ENCODE measurements at regions not wholly inside any gene's neighbourhood (a gene's known extent, or its start where the extent isn't known, plus 50 kb on each side); places are given as distances from the start of the nearest gene placed in this dataset.

DNA sequence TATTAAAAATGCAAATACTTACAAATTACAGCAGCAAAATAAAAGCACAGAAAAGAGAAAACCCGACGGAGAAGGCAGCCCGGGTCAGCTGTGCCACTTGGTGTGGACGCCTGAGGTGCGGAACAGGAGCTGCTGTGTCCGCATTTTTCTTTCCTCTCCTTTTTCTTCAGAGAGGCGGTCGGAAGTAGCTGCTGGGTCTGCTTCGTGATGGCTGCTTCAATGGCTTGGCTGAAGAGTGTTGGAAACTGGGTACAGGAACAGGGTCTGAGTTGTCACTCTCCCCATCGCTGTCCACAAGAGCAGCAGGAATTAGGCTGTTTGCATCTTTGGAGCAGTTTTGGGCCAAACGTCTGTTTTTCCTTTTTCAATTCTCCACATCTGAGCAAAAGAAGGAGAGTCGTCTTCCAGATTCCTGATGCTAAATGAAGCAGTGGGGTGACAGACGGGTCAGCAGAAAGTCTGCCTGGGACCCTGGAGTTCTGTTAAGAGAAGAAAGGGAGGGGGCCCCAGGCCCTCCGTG is 53.5 kb upstream of the ARL8B start:
- H3K36me3 ChIP-seq = no peaks in the 10 kb centered on the region
- TF ChIP-seq CTCF (IDR thresholded peaks at IDR 0.05) = no peak
- peaks cover 23 to 24% of the 10 kb centered on the region in 2 experiments for H3K4me1 ChIP-seq (ENCODE audit: control insufficient read depth in 1 of 2, insufficient read depth in 1 of 2, low read depth in 1 of 2, low read length in 1 of 2)
- no peak overlapping the region for H3K4me3 ChIP-seq (ENCODE audit: low read depth in 1 of 2, low read length in 1 of 2)
- H3K27ac ChIP-seq = no peak overlapping the region
- H3K9me3 ChIP-seq = no peaks in the 10 kb centered on the region
- no peaks in the 10 kb centered on the region for H3K27me3 ChIP-seq

DNA sequence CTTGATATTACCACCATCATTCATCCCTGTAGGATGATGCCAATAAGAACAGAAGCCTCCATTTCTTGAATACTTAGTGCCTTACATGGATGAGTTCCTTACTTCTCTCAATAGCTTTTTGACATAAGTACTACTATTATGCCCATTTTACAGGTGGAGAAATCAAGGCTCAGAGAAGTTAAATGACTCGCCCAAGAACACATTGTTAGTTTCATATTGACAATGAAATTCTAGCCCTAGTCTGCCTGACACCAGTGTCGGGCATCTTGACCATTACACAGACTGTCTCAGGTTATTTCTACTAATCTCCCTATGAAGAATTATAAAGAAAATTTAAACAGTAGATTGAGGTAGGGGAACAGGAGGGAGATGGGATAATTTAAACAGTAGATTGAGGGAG is 52.5 kb upstream of the ARL8B start:
- no peak for TF ChIP-seq CTCF (IDR thresholded peaks at IDR 0.05)
- Histone ChIP-seq H3K27ac (no peak overlapping the region), H3K4me1 (ENCODE audit: control insufficient read depth in 1 of 2, insufficient read depth in 1 of 2, low read depth in 1 of 2, low read length in 1 of 2) (peaks cover 23 to 24% of the 10 kb centered on the region in 2 experiments)

GRCh38 chr3:5071061-5071460 is 51.0 kb upstream of the ARL8B start:
- TF ChIP-seq CTCF (IDR thresholded peaks at IDR 0.05) = no peak
- H3K27me3 ChIP-seq = no peaks in the 10 kb centered on the region
- no peak overlapping the region for H3K27ac ChIP-seq
- H3K4me3 ChIP-seq (ENCODE audit: low read depth in 1 of 2, low read length in 1 of 2) = no peak overlapping the region
- H3K36me3 ChIP-seq = no peaks in the 10 kb centered on the region
- peaks cover 23 to 24% of the 10 kb centered on the region in 2 experiments for H3K4me1 ChIP-seq (ENCODE audit: control insufficient read depth in 1 of 2, insufficient read depth in 1 of 2, low read depth in 1 of 2, low read length in 1 of 2)
- no peaks in the 10 kb centered on the region for H3K9me3 ChIP-seq

More for the DNA sequence above, 52.5 kb upstream of the ARL8B start:
- Histone ChIP-seq H3K4me3 (ENCODE audit: low read depth in 1 of 2, low read length in 1 of 2) (no peak overlapping the region), H3K9me3 (no peaks in the 10 kb centered on the region), H3K36me3 (no peaks in the 10 kb centered on the region), H3K27me3 (no peaks in the 10 kb centered on the region)

- peaks cover 23 to 24% of the 10 kb centered on the region in 2 experiments for H3K4me1 ChIP-seq (ENCODE audit: control insufficient read depth in 1 of 2, insufficient read depth in 1 of 2, low read depth in 1 of 2, low read length in 1 of 2)
- H3K36me3 ChIP-seq = no peaks in the 10 kb centered on the region
- H3K4me3 ChIP-seq (ENCODE audit: low read depth in 1 of 2, low read length in 1 of 2) = no peak overlapping the region
- no peaks in the 10 kb centered on the region for H3K27me3 ChIP-seq
- no peak for TF ChIP-seq CTCF (IDR thresholded peaks at IDR 0.05)
- no peaks in the 10 kb centered on the region for H3K9me3 ChIP-seq
- H3K27ac ChIP-seq = peak overlapping the region; percentile 3
These were observed 49.8 kb upstream of the ARL8B start for GRCh38 chr3:5072100-5072816.

Data from neutrophil (primary cell).